ENCODE measurements at regions not wholly inside any gene's neighbourhood (a gene's known extent, or its start where the extent isn't known, plus 50 kb on each side); places are given as distances from the start of the nearest gene placed in this dataset.

GRCh38 chr6:82013561-82014530 lies 233.7 kb downstream of the IBTK start:
- FAIRE-seq: no peak

- FAIRE-seq: no peak
Measured at GRCh38 chr6:82006027-82006738, 241.4 kb downstream of the IBTK start.

DNA sequence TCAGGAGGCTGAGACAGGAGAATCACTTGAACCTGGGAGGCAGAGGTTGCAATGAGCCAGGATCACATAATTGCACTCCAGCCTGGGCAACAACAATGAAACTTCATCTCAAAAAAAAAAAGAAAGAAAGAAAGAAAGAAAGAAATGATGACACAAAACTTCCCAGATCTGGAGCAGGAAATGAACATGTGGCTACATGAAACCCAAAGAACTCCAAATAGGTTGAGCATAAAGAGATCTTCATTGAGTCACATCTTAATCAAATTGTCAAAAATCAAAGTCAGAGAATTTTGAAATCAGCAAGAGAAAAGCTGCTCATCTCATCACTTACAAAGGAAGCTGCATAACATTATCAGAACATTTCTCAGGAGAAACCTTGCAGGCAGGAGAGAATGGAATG lies 247.0 kb downstream of the IBTK start:
- FAIRE-seq: no peak

- no peak for FAIRE-seq
Measured at GRCh38 chr6:81999826-82000225, 247.3 kb upstream of the TENT5A start.

GRCh38 chr6:81999270-81999669 lies 246.8 kb upstream of the TENT5A start:
- FAIRE-seq: no peak

GRCh38 chr6:81998432-81998831 lies 246.0 kb upstream of the TENT5A start:
- FAIRE-seq: no peak

DNA sequence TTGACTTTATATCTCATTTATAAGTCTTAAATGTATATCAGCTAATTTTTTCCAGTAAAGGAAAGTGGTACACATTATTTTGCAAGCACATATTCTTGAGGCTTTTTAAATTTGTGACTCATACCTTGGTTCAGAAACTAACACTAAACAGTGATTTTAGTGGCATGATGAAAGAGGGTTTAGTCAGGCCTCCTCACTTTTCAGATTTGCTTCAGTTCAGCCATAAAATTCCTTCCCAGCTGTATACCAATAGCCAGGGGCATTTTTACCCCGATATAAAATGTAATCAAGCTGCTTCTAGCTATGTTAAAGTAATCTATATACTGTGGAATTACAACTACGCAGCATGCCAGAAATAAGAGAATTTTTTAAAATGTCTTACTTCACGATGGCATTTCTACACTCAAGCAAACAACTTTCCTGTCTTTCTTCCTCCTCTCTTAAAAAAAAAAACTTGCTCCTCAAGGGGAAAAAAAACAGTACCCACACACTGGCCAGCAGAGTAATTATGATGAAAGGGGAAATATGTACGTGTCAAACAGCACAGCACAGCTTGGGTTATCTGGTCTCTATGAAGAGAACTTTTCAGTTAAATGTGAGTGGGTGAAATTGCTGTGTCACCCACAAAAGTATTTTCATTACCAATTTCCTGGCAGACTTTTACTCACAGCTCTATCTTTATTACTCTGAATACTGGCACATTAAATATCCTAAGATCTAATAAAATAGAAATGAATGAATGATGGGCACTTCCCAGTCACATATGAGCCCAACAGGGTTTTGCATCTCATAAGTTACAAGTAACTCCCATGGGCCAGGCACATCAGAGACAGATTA lies 244.8 kb upstream of the TENT5A start:
- FAIRE-seq: no peak

GRCh38 chr6:81996414-81996813 lies 243.9 kb upstream of the TENT5A start:
- no peak for FAIRE-seq

GRCh38 chr6:81995548-81996289 lies 243.2 kb upstream of the TENT5A start:
- peak; percentile 90 for FAIRE-seq

DNA sequence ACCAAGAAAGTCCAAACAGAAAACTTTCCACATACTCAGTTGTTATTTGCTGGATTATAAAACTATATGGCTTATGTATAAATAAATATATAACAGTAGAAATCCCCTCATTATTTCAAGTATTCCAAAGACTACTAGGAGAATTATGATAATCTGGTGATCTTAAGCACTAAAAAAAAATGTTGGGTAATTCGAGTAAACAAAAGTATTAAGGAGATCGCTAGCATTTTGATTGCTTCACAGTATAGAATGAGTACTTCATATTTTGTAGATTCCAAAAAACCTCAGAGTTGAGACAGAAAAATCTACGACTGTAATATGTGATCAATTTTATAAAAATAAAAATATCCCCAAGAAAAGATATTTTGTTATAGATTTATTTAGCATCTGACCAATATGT lies 236.4 kb upstream of the TENT5A start:
- no peak for FAIRE-seq

DNA sequence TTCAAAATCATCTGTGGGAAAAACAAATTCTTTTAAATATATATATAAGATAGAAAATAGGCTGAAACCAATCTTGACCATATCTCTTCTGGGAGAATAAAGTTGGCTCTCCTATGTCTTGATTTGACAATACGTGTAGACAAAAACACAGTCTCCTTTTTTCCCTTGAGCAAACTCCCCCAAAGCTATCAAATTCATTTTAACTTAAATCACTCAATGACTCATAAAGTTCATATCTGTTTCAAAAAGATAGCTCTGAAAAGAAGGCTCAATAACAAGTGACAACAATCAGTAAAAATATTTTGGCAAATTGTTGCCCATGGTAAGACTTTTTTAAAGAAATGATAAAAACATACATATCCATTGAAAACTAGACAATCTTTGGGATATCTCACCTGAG lies 236.0 kb upstream of the TENT5A start:
- FAIRE-seq: no peak

DNA sequence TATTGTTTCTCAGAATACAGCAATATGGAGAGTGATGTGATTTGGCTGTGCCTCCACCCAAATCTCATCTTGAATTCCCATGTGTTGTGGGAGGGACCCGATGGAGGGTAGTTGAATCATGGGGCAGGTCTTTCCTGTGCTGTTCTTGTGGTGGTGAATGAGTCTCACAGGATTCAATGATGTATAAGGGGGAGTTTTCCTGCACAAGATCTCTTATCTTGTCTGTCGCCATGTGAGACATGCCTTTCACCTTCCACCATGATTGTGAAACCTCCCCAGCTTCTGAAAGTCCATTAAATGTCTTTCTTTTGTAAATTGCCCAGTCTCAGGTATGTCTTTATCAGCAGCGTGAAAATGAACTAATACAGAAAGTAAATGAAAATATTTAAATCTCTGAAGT lies 234.8 kb upstream of the TENT5A start:
- no peak for FAIRE-seq

GRCh38 chr6:81985191-81985590 lies 232.7 kb upstream of the TENT5A start:
- FAIRE-seq: no peak

DNA sequence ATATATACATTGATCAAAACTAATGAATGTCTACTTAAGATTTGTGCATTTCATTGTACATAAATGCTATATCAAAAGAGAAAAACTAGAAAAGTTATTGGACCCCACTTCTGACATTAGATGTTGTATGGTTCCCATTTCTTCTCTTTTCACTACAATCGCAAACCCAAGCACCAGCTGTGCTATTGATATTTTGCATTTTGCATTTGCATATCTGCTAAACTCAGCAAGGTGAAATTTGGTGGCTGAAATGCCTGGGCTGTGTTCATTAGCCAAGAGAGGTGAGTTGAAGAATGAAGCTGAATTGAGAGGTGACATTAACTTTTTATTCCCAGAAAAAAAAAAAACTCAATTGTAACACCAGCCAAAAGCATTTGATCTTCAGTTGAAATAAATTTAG lies 232.1 kb upstream of the TENT5A start:
- no peak for FAIRE-seq

DNA sequence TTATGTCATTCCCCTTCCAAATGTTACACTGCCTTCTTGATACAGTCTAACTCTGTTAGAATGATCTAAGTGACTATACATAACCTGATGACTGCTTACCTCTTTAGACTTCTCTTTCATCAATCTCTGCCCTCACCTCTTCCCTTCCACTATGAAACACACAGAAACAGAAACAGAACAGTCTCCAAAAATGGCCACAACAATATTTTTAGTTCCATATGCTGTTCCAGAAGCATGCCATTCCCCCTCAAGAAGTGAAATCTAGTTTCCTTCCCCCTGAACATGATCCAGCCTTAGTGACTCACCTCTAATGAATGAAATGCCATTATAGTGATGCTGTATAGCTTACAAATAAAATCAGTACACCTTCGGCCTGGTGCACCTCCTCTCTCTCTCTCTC lies 229.3 kb upstream of the TENT5A start:
- no peak for FAIRE-seq

DNA sequence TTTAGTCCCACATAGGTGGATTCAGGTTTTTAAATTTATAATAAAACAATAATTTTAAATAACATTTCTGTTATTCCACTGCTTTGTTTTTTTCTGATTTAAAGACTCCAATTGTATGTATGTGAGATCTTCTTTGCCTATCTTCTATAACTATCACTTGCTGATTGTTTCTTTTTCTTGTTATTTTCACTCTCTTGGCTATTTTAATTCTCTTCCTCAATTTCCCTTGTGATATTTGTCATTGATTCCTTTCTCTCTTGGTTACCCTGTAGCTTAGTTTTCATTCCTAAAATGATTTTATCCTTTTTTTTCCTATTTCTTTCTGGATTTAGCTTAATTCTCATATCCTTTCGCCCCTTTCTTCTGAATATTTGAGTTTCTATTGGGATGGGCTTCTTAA lies 227.3 kb upstream of the TENT5A start:
- FAIRE-seq: no peak

DNA sequence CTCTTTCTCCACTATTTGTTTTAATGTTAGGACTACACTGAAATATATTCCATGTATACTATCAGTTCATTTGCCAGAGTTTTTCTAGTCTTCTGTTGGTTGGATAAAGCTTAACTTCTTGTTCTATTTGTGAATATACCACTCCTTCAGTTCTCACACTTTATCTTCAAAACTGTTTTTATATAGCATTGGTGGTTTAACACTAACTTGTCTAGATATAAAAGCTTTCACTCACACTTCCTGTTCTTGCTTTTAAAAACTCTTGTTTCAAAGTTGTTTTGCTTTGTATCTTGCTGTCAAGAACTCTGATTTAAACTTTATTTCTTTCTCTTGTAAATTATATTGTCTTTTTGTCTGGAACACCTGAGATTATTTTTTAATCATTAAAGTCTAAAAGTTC lies 226.8 kb upstream of the TENT5A start:
- no peak for FAIRE-seq

DNA sequence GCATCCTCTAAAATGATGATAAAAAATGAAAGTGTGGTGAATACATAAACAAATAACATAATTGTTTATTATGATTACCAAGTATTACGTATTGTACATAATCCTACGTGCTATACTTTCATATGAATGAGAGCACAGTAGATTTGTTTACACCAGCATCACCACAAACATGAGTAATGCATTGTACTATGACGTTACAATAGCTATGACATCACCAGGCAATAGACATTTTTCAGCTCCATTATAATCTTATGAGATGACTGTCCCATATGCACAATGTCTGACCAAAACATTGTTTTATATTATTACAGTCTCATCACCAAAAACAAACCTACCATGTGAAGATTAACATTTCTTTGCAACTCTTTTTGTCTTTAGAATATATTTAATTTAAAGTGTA lies 225.7 kb upstream of the TENT5A start:
- FAIRE-seq: no peak

GRCh38 chr6:81977486-81977885 lies 225.0 kb upstream of the TENT5A start:
- no peak for FAIRE-seq

DNA sequence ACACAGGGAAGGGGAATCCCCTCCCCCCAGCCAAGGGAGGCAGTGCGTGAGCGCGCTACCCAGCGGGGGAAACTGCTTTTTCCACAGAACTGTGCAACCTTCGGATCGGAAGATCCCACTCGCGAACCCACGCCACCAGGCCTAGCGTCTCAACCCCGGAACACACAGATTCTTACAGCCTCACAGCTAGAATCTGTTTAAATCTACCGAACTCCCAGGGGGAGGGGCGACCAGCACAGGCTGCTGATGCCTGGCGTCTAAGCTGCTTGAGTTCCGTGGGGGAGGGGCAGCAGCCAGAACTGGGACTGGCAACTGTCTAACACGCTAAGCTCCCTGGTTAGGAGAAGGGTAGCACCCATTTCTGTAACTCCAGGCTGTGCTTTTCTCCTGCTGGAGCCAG lies 217.3 kb upstream of the TENT5A start:
- FAIRE-seq: no peak

- FAIRE-seq: no peak
Measured at GRCh38 chr6:81969011-81969410, 216.5 kb upstream of the TENT5A start.

DNA sequence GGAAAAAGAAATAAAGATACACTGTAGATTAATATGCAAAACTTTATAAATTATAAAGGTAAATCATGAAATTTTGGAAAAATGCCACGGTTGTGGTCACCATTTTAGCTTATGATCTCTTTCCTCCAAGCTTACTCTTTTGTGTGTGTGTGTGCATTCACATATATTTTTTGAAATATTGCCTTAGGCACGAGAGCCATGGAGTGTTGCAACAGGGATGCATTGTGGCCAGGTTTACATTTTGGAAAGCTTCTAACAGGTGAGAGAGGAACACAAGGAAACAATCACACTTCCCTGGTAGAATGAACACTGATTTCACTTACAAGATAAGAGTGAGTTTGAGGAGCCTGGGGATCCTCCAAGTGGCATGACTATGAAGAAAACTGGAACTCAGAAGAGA lies 214.5 kb upstream of the TENT5A start:
- no peak for FAIRE-seq

DNA sequence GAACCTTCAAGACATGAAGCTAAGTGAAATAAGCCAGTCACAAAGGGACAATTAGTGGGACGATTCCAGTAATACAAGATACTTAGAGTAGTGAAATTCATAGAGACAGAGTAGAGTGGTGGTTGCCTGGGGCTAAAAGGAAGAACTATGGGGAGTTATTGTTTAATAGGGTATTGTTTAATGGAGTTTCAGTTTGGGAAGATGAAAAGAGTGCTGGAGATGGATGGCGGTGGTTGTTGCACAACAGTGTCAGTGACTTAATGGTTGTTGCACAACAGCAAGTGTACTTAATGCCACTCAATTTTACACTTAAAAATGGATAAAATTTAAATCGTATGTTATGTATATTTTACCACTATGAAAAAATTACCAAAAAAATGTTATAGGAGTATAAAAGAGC lies 209.7 kb upstream of the TENT5A start:
- FAIRE-seq: no peak
